GM18909 (cell line): ENCODE measurements at regions not wholly inside any gene's neighbourhood (a gene's known extent, or its start where the extent isn't known, plus 50 kb on each side); places are given as distances from the start of the nearest gene placed in this dataset.

Experiments
- ATAC-seq: cut with Tn5 transposase; IDR thresholded peaks from one replicate; pipeline ENCODE4 v1.9.1; 2021; ENCODE audit warnings: mild to moderate bottlenecking; ENCODE audit not compliant: unreplicated experiment, poor library complexity

GRCh38 chr14:30291216-30291615 lies 267.7 kb upstream of the G2E3 start:
- no peak for ATAC-seq

DNA sequence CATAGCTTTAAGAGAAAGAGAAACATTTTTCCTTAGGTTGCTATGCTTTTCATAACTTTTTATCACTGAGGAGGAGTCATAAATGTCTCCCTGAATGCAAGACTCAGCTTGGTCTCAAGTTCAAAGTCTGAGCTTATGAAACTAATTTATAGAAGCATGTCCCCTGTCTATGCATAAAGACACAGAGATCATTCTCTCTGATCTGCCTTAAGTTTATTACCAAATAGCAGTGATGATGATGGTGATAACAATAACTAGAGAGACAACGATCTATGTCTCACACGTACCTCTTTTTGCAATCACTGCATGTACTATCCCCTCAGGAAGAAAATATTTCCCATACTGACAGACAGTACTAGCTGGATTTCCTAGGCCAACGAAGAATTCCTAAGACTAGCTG lies 266.4 kb upstream of the G2E3 start:
- no peak for ATAC-seq

DNA sequence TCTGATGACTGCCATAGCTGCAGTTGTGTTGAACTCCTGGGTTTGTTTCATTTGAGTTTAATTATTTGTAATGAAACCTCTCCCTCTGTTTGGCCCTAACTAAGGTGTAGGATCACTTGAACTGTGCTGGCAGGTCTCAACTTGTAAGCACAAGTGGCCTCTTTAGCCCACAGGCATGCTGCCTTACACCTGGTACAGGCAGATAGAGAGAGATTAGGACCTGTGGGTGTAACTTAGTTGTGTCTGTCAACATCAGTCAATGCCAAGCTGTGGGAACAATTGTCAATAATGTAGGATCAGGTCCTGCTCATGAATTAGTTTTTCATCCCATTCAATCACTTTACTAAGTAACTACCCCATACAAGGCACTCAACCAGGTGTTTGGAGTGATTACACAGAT lies 263.0 kb upstream of the G2E3 start:
- no peak for ATAC-seq

GRCh38 chr14:30296931-30297405 lies 262.0 kb upstream of the G2E3 start:
- no peak for ATAC-seq

GRCh38 chr14:30297876-30298795 lies 260.8 kb upstream of the G2E3 start:
- no peak for ATAC-seq

GRCh38 chr14:30299915-30300314 lies 259.0 kb upstream of the G2E3 start:
- ATAC-seq: no peak

GRCh38 chr14:30303350-30303749 lies 255.6 kb upstream of the G2E3 start:
- no peak for ATAC-seq

GRCh38 chr14:30305346-30305745 lies 253.6 kb upstream of the G2E3 start:
- ATAC-seq: no peak

- ATAC-seq: no peak
These were observed 249.6 kb upstream of the G2E3 start for GRCh38 chr14:30309405-30309804.

DNA sequence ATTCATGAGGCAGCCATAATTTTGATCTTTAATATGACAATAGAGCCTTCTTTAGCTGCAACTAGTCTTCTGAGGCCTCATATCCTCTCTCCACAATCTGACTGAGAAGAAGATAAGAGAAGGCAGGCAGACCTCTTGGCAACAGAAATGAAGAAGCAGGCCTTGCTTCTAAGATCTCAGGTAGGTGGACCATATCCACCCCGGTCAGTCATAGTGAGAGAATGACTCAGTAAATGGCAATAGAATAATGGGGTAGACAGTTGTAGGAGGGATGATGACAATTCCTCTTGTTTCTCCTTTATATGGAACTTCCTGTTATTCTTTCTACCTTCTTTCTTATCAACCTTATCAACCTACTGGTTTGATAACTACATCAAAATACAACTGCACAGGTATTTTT lies 246.7 kb upstream of the G2E3 start:
- ATAC-seq: no peak

DNA sequence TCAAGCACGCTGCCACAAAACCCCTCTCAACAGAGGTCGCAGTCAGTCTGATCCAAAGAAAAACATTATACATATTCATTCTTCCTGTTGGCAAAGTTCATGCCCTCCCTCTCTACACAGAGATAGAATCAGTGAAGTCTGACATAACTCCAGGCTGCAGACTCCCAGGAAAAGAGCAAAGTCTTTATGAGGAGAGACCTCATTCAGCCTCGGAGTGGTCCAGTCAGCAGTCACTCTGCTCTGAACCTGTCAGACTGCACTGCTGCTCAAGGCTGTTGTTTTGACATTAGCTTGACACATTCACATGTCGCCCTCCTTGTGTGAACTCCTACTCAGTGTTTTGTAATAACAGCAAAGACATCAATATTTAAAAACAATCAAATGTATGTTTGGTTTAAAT lies 241.2 kb upstream of the G2E3 start:
- ATAC-seq: no peak

GRCh38 chr14:30322819-30323218 lies 236.1 kb upstream of the G2E3 start:
- no peak for ATAC-seq

- no peak for ATAC-seq
These were observed 228.9 kb upstream of the G2E3 start for GRCh38 chr14:30330033-30330432.

DNA sequence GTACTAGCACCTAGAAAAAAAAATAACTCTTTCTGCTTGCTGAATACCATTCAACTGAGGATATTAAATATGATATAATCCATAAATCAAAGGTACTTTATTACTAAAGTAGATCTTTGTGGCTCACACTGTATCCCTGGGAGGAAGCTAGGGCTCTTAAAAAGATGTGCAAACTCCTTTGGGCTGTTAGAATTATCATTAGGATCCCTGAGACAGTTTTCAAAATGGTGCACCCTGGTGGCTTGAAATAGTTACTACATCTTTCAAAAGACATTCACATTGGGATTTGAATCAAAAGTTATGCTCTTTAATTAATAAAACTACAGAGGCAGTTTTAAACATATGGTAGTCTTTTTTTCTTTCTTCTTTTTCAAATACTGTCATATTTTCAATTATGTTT lies 228.5 kb upstream of the G2E3 start:
- ATAC-seq: no peak

GRCh38 chr14:30331030-30331429 lies 227.9 kb upstream of the G2E3 start:
- ATAC-seq: no peak

- ATAC-seq: no peak
These were observed 226.6 kb upstream of the G2E3 start for GRCh38 chr14:30332374-30332773.

DNA sequence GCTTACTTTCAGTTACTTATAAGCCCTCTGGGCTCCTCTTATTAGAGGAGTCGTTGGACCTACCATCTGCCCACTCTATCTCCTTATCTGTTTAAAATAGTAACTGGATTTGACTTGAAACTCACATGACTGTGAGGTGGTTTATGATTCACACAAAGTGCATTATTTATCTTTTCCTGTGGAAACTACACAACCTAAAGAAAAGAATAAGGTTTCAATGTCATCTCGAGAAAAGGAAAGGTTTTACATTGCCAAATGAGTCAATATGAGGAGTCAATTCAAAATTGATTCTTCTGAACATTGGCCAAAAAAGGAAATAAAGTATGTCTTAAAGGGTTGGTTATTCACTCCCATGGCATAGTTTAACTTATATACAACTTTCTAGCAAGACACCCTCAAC lies 225.0 kb upstream of the G2E3 start:
- ATAC-seq: no peak

DNA sequence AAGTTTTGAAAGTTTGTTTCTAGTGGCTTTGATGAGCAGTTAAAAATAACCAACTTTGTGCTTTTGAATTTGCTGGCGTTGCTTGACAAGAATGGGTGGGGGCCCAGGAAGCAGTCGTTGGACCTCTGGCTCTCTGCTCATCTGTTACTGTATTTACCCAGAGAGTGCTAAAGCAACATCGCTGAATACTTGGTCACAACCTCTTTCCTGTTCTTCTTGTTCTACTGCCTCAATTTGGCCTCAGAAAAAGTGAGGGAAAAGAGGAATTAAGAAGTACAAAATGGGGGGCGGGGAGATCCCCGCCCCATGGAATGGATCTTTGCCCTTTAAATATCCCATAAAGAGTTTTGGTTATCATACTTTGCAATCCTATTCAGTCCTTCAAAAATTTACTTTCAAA lies 221.5 kb upstream of the G2E3 start:
- no peak for ATAC-seq

GRCh38 chr14:30339311-30339901 lies 219.6 kb upstream of the G2E3 start:
- ATAC-seq: no peak

- no peak for ATAC-seq
These were observed 218.5 kb upstream of the G2E3 start for GRCh38 chr14:30340495-30340894.

- no peak for ATAC-seq
These were observed 213.4 kb upstream of the G2E3 start for GRCh38 chr14:30345511-30345910.

- ATAC-seq: no peak
These were observed 210.5 kb upstream of the G2E3 start for GRCh38 chr14:30348445-30348844.
